SK-N-SH (cell line): ENCODE measurements at regions not wholly inside any gene's neighbourhood (a gene's known extent, or its start where the extent isn't known, plus 50 kb on each side); places are given as distances from the start of the nearest gene placed in this dataset.

Experiments used
- CTCF ChIA-PET: fragments of 300-600, 350-600 bp; formaldehyde crosslinking; extraction: SDS; loops from one replicate; lab custom pipeline; 2021; lab: Yijun Ruan, JAX
- POLR2A ChIA-PET: fragments of 350-600 bp; sonication (Branson Sonifier 250); formaldehyde crosslinking; extraction: SDS; loops from one replicate; lab custom pipeline; 2020; ENCODE audit warnings: antibody characterized with exemption, inconsistent platforms; lab: Yijun Ruan, JAX
- DNase-seq: peaks from one replicate; pipeline ENCODE4 v3.0.0; 2012
- H2AFZ ChIP-seq: fragments of 200-600 bp; sonication (generic); 2 replicates; pipeline ENCODE4 v1.8.1; 2016; ENCODE audit warnings: antibody characterized with exemption, mild to moderate bottlenecking, low read depth
- H3F3A ChIP-seq: fragments of 200-600 bp; sonication (generic); replicated peaks from 2 replicates; pipeline ENCODE3; 2016; ENCODE audit warnings: antibody characterized with exemption, mild to moderate bottlenecking; ENCODE audit not compliant: insufficient read depth
- H3K27ac ChIP-seq, 2 experiments: fragments of 200-500 bp in 1 of 2; fragments of 200-600 bp in 1 of 2; sonication (Bioruptor generic) in 1 of 2; sonication (generic), shearing (Covaris generic) in 1 of 2; 2 replicates each; pipeline versions ENCODE4 v1.5.1 to v1.6.1; 2014 to 2016; ENCODE audit warnings: low read depth in 2 of 2, inconsistent platforms in 1 of 2, low read length in 1 of 2, mild to moderate bottlenecking in 1 of 2, mixed read lengths in 1 of 2
- H3K27me3 ChIP-seq: fragments of 200-600 bp; sonication (generic), shearing (Covaris generic); 2 replicates; pipeline ENCODE4 v1.6.1; 2016; ENCODE audit warnings: mixed run types; ENCODE audit not compliant: insufficient read depth
- H3K36me3 ChIP-seq, 2 experiments: fragments of 200-500 bp in 1 of 2; fragments of 200-600 bp in 1 of 2; sonication (Bioruptor generic) in 1 of 2; sonication (generic) in 1 of 2; replicated peaks in 1 of 2; 2 replicates each; pipeline versions ENCODE3 to v1.5.1; 2014 to 2016; ENCODE audit warnings: low read length in 1 of 2, mild to moderate bottlenecking in 1 of 2; ENCODE audit not compliant: insufficient read depth in 2 of 2, control insufficient read depth in 1 of 2
- H3K4me1 ChIP-seq, 2 experiments: fragments of 200-500 bp in 1 of 2; fragments of 200-600 bp in 1 of 2; sonication (Bioruptor generic) in 1 of 2; sonication (generic), shearing (Covaris generic) in 1 of 2; 2 replicates each; pipeline versions ENCODE4 v1.5.1 to v1.6.1; 2014 to 2016; ENCODE audit warnings: low read depth in 1 of 2, low read length in 1 of 2, mixed run types in 1 of 2; ENCODE audit not compliant: insufficient read depth in 2 of 2, control insufficient read depth in 1 of 2
- H3K4me2 ChIP-seq: fragments of 200-600 bp; sonication (generic), shearing (Covaris generic); 2 replicates; pipeline ENCODE4 v1.6.1; 2017; ENCODE audit warnings: mixed run types
- H3K4me3 ChIP-seq, 2 experiments: fragments of 200-500 bp in 1 of 2; fragments of 200-600 bp in 1 of 2; sonication (Bioruptor generic) in 1 of 2; sonication (generic), shearing (Covaris generic) in 1 of 2; 2 replicates each; pipeline versions ENCODE4 v1.5.1 to v1.8.1; 2014 to 2016; ENCODE audit warnings: low read depth in 2 of 2, inconsistent platforms in 1 of 2, low read length in 1 of 2, mild to moderate bottlenecking in 1 of 2, mixed read lengths in 1 of 2, moderate library complexity in 1 of 2
- H3K79me2 ChIP-seq: fragments of 200-600 bp; sonication (generic); 2 replicates; pipeline ENCODE4 v1.8.1; 2017; ENCODE audit warnings: mild to moderate bottlenecking; ENCODE audit not compliant: insufficient read depth
- H3K9ac ChIP-seq: fragments of 200-600 bp; sonication (generic); 2 replicates; pipeline ENCODE4 v1.6.1; 2017; ENCODE audit warnings: mixed run types
- H3K9me2 ChIP-seq: fragments of 200-600 bp; sonication (generic); 2 replicates; pipeline ENCODE4 v1.6.1; 2017; ENCODE audit warnings: mixed run types
- H3K9me3 ChIP-seq: fragments of 200-600 bp; sonication (generic); 2 replicates; pipeline ENCODE4 v1.6.1; 2017; ENCODE audit warnings: mixed run types, mild to moderate bottlenecking, moderate library complexity
- H4K20me1 ChIP-seq: fragments of 200-600 bp; sonication (generic); 2 replicates; pipeline ENCODE4 v1.6.1; 2017; ENCODE audit warnings: mild to moderate bottlenecking, mixed run types; ENCODE audit not compliant: insufficient read depth
- CHD2 ChIP-seq: fragments of 150-350 bp; IDR thresholded peaks from 2 replicates; pipeline ENCODE4 v1.6.1; 2018; ENCODE audit warnings: low read length; ENCODE audit not compliant: partially characterized antibody
- GABPA ChIP-seq: IDR thresholded peaks from 2 replicates; pipeline ENCODE4 v1.4.0; 2012; ENCODE audit warnings: low read depth, mild to moderate bottlenecking
- GATA2 ChIP-seq: sonication (generic); formaldehyde crosslinking; IDR thresholded peaks from 2 replicates; pipeline ENCODE4 v1.5.0; 2020; ENCODE audit warnings: mild to moderate bottlenecking, missing genetic modification reagents
- JUND ChIP-seq: IDR thresholded peaks from 2 replicates; pipeline ENCODE4 v1.4.0; 2012
- MEF2A ChIP-seq: IDR thresholded peaks from 2 replicates; pipeline ENCODE4 v1.4.0; 2012; ENCODE audit warnings: low read depth, borderline replicate concordance
- MXI1 ChIP-seq: IDR thresholded peaks from 2 replicates; pipeline ENCODE4 v1.6.1; 2012; ENCODE audit warnings: mild to moderate bottlenecking, low read depth, low read length, improper control_type of control experiment
- RFX5 ChIP-seq: IDR thresholded peaks from 2 replicates; pipeline ENCODE4 v1.6.1; 2012; ENCODE audit warnings: mild to moderate bottlenecking, improper control_type of control experiment, low read length
- RXRA ChIP-seq: IDR thresholded peaks from 2 replicates; pipeline ENCODE4 v1.4.0; 2012; ENCODE audit warnings: low read depth, mild to moderate bottlenecking, borderline replicate concordance
- SIN3A ChIP-seq: IDR thresholded peaks from 2 replicates; pipeline ENCODE4 v1.6.1; 2012; ENCODE audit warnings: low read depth, mild to moderate bottlenecking, low read length, moderate library complexity, borderline replicate concordance
- TCF12 ChIP-seq: IDR thresholded peaks from 2 replicates; pipeline ENCODE4 v1.4.0; 2012
- YY1 ChIP-seq: IDR thresholded peaks from 2 replicates; pipeline ENCODE4 v1.4.0; 2012; ENCODE audit warnings: low read depth, mild to moderate bottlenecking
- WGBS: methylation state at CpG from one replicate; pipeline ENCODE4 v1.1.6; 2017; ENCODE audit warnings: low lambda C conversion rate; 5-methylcytosine and 5-hydroxymethylcytosine counted together
- TF ChIP-seq, protein P1 (sequence below): IDR thresholded peaks from 2 replicates; pipeline ENCODE4; 2012
- TF ChIP-seq, protein P2 (sequence below): IDR thresholded peaks from 2 replicates; pipeline ENCODE4 v1.6.1; 2012; ENCODE audit warnings: mild to moderate bottlenecking, low read depth, low read length, moderate library complexity
- TF ChIP-seq, protein P3 (sequence below): fragments of 200-600 bp; sonication (generic); IDR thresholded peaks from 2 replicates; pipeline ENCODE4 v1.6.1; 2017; ENCODE audit warnings: antibody characterized with exemption, mild to moderate bottlenecking, moderate library complexity
- TF ChIP-seq, protein P4 (sequence below): IDR thresholded peaks from 2 replicates; pipeline ENCODE4 v1.4.0; 2012; ENCODE audit warnings: low read depth, borderline replicate concordance

DNA sequence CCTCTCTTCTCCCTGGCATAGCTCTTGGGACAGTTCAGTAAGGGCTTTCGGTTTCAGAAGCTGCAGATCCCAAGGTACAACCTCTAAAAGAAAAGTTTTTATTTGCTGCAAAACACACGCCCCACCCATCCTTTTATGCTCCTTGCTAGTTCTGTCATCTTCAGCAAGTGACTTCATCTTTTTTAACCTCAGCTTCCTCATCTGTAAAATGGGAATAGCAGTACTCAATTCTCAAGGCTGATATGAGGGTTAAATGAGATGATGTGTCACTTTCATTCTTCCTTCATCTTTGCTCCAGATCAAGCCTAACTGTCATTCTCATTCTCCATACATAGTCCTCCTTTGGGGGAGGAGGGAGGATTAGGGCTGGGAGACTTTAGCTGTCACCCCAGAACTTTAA lies 90.0 kb upstream of the ALX4 start (continued):
- TF ChIP-seq SIN3A (no peak), GABPA (no peak), GATA2 (CRISPR knock-in tag) (no peak), CHD2 (no peak), YY1 (no peak), RXRA (no peak), JUND (no peak), MXI1 (no peak)
- TF ChIP-seq, protein P1, sequence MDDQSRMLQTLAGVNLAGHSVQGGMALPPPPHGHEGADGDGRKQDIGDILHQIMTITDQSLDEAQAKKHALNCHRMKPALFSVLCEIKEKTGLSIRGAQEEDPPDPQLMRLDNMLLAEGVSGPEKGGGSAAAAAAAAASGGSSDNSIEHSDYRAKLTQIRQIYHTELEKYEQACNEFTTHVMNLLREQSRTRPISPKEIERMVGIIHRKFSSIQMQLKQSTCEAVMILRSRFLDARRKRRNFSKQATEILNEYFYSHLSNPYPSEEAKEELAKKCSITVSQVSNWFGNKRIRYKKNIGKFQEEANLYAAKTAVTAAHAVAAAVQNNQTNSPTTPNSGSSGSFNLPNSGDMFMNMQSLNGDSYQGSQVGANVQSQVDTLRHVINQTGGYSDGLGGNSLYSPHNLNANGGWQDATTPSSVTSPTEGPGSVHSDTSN = no peak
- TF ChIP-seq, protein P2, sequence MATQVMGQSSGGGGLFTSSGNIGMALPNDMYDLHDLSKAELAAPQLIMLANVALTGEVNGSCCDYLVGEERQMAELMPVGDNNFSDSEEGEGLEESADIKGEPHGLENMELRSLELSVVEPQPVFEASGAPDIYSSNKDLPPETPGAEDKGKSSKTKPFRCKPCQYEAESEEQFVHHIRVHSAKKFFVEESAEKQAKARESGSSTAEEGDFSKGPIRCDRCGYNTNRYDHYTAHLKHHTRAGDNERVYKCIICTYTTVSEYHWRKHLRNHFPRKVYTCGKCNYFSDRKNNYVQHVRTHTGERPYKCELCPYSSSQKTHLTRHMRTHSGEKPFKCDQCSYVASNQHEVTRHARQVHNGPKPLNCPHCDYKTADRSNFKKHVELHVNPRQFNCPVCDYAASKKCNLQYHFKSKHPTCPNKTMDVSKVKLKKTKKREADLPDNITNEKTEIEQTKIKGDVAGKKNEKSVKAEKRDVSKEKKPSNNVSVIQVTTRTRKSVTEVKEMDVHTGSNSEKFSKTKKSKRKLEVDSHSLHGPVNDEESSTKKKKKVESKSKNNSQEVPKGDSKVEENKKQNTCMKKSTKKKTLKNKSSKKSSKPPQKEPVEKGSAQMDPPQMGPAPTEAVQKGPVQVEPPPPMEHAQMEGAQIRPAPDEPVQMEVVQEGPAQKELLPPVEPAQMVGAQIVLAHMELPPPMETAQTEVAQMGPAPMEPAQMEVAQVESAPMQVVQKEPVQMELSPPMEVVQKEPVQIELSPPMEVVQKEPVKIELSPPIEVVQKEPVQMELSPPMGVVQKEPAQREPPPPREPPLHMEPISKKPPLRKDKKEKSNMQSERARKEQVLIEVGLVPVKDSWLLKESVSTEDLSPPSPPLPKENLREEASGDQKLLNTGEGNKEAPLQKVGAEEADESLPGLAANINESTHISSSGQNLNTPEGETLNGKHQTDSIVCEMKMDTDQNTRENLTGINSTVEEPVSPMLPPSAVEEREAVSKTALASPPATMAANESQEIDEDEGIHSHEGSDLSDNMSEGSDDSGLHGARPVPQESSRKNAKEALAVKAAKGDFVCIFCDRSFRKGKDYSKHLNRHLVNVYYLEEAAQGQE = no peak
- TF ChIP-seq, all 33 proteins: peak for 0

DNA sequence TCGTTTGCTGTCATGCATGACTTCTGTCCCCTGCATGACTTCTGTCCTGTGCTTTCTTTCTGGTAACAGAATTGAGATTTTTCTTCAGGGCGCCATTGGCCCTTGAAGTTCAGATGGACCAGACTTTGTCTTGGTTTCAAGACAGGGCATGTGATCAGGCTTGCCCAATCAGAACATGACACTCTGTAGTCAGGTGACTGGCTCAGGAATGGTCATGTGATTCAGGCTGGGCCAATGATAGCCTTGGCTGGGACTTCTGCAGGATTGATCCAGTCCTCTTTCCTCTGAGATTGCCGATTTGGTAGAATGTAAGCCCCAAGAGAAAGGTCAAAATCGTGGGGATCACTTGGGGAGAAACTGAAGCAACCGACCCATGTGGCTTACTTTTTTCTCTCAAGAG lies 90.5 kb upstream of the ALX4 start:
- POLR2A ChIA-PET = no interaction called here
- no peak overlapping the region for H3K27ac ChIP-seq
- CTCF ChIA-PET = no interaction called here

More for the DNA sequence above, 90.5 kb upstream of the ALX4 start:
- H4K20me1 ChIP-seq = no peaks in the 10 kb centered on the region
- no peaks in the 10 kb centered on the region for H3K4me1 ChIP-seq
- H3K4me3 ChIP-seq = no peak overlapping the region
- 36% methylated on average over 5 of the region's 5 CpGs for WGBS
- no peaks in the 10 kb centered on the region for H3K79me2 ChIP-seq
- DNase-seq = no peak
- H3K9me2 ChIP-seq = no peaks in the 10 kb centered on the region
- no peak overlapping the region for H3K9ac ChIP-seq
- no peaks in the 10 kb centered on the region for H3F3A ChIP-seq
- H3K27me3 ChIP-seq = no peaks in the 10 kb centered on the region
- H3K4me2 ChIP-seq = no peak overlapping the region
- no peak overlapping the region for H2AFZ ChIP-seq
- no peaks in the 10 kb centered on the region for H3K36me3 ChIP-seq
- no peaks in the 10 kb centered on the region for H3K9me3 ChIP-seq
- TF ChIP-seq, protein P3, sequence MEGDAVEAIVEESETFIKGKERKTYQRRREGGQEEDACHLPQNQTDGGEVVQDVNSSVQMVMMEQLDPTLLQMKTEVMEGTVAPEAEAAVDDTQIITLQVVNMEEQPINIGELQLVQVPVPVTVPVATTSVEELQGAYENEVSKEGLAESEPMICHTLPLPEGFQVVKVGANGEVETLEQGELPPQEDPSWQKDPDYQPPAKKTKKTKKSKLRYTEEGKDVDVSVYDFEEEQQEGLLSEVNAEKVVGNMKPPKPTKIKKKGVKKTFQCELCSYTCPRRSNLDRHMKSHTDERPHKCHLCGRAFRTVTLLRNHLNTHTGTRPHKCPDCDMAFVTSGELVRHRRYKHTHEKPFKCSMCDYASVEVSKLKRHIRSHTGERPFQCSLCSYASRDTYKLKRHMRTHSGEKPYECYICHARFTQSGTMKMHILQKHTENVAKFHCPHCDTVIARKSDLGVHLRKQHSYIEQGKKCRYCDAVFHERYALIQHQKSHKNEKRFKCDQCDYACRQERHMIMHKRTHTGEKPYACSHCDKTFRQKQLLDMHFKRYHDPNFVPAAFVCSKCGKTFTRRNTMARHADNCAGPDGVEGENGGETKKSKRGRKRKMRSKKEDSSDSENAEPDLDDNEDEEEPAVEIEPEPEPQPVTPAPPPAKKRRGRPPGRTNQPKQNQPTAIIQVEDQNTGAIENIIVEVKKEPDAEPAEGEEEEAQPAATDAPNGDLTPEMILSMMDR = no peak
- TF ChIP-seq YY1 = no peak
- TF ChIP-seq RFX5 = no peak
- no peak for TF ChIP-seq MEF2A
- TF ChIP-seq TCF12 = no peak
- TF ChIP-seq, protein P4, sequence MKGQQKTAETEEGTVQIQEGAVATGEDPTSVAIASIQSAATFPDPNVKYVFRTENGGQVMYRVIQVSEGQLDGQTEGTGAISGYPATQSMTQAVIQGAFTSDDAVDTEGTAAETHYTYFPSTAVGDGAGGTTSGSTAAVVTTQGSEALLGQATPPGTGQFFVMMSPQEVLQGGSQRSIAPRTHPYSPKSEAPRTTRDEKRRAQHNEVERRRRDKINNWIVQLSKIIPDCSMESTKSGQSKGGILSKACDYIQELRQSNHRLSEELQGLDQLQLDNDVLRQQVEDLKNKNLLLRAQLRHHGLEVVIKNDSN = peak; percentile 67; the same call in 1 of the 2 replicates
